ENCODE measurements at regions not wholly inside any gene's neighbourhood (a gene's known extent, or its start where the extent isn't known, plus 50 kb on each side); places are given as distances from the start of the nearest gene placed in this dataset.
A peak's percentile ranks its signal among the peaks of the same experiment; 100 is the strongest.
"Not testable (repeated sequence)": the region's sequence is repeated elsewhere in the genome, so short reads cannot be mapped to it uniquely, and the experiment has no call there.

DNA sequence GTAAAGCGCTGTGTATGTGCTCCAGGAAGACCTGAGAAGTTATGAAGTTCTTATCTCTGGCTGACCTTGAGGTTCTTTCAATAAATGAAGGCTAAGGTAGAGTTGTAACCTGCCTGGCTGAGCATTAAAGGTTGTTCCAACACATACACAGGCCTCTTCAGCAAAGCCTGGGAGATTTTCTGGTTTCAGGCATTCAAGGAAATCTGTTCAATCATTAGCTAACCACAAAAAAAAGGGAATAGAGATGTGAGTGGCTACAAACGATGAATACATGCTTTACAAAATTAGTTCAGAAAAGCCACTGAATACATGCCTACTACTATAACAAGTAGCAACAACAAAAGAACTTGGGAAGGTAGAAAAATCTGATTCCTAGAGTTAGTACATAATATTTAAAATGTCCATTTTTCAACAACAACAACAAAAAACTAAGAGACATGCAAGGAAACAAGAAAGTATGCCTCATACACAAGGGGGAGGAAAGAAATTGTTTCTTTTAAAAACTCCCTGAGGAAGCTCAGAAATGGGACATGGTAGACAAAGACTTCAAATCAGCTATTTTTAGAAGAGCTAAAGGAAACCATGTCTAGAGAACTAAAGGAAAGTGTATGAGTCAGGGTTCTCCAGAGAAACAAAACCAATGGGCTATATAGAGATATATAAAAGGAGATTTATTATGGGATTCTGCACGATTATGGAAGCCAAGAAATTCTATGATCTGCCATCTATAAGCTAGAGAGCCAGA is 191.5 kb upstream of the IPO5 start:
- DNase-seq (ENCODE audit: low read depth) (no peak), FAIRE-seq (no peak)
- H3K9me3 Mint-ChIP-seq (ENCODE audit: unreplicated experiment) = no peaks in the 10 kb centered on the region
- Histone ChIP-seq H3K4me1 (ENCODE audit: insufficient read depth, low read length) (no peaks in the 10 kb centered on the region), H3K4me2 (ENCODE audit: low read length) (no peak overlapping the region), H3K9ac (ENCODE audit: low read length) (no peak overlapping the region), H2AFZ (ENCODE audit: low read depth, low read length) (no peak overlapping the region), H3K4me3 (ENCODE audit: insufficient read depth, low read depth, low read length) (no peak overlapping the region), H3K36me3 (ENCODE audit: insufficient read depth, low read length) (no peaks in the 10 kb centered on the region), H4K20me1 (ENCODE audit: insufficient read depth, low read length) (no peaks in the 10 kb centered on the region), H3K27me3 (ENCODE audit: insufficient read depth, low read length) (no peaks in the 10 kb centered on the region), H3K27ac (ENCODE audit: low read depth, low read length) (no peak overlapping the region), H3K79me2 (ENCODE audit: insufficient read depth, low read length) (no peaks in the 10 kb centered on the region), H3K9me3 (ENCODE audit: insufficient read depth, low read depth, low read length) (no peaks in the 10 kb centered on the region)
- no peak overlapping the region for H3K4me3 Mint-ChIP-seq (ENCODE audit: unreplicated experiment)
- no peaks in the 10 kb centered on the region for H3K27me3 Mint-ChIP-seq (ENCODE audit: low read depth, unreplicated experiment)
- TF ChIP-seq, protein P1, sequence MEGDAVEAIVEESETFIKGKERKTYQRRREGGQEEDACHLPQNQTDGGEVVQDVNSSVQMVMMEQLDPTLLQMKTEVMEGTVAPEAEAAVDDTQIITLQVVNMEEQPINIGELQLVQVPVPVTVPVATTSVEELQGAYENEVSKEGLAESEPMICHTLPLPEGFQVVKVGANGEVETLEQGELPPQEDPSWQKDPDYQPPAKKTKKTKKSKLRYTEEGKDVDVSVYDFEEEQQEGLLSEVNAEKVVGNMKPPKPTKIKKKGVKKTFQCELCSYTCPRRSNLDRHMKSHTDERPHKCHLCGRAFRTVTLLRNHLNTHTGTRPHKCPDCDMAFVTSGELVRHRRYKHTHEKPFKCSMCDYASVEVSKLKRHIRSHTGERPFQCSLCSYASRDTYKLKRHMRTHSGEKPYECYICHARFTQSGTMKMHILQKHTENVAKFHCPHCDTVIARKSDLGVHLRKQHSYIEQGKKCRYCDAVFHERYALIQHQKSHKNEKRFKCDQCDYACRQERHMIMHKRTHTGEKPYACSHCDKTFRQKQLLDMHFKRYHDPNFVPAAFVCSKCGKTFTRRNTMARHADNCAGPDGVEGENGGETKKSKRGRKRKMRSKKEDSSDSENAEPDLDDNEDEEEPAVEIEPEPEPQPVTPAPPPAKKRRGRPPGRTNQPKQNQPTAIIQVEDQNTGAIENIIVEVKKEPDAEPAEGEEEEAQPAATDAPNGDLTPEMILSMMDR (IDR thresholded peaks at IDR 0.05; ENCODE audit: insufficient read depth, low read depth, low read length) = no peak
- no peak for TF ChIP-seq EZH2 (IDR thresholded peaks at IDR 0.05; ENCODE audit: insufficient read depth, low read length)
- peaks cover 16% of the 10 kb centered on the region for H3K4me1 Mint-ChIP-seq (ENCODE audit: low read depth, unreplicated experiment)
- H3K27ac Mint-ChIP-seq (ENCODE audit: unreplicated experiment) = peak overlapping the region; percentile 87
- no peaks in the 10 kb centered on the region for H3K36me3 Mint-ChIP-seq (ENCODE audit: low read depth, unreplicated experiment)

DNA sequence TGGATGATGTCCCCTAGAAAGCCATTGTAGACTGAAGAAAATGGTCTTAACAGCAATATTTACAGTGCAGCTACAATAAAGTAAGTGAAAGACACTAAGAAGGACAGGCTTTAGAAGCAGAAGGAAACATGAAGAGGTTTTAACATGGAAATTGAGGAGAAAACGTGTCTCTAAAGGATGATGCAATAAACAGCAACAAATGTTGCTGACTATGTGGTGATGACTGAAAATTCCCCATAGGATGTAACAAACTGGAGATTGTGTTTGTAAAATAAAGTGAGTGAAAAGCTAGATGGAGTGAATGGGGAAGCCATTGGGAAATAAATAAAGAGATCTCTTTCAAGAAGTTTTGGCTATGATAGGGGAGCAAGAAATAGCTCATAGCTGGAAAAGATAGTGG is 186.7 kb upstream of the IPO5 start:
- Histone ChIP-seq H3K27ac (ENCODE audit: low read depth, low read length) (no peak overlapping the region), H2AFZ (ENCODE audit: low read depth, low read length) (no peak overlapping the region), H4K20me1 (ENCODE audit: insufficient read depth, low read length) (no peaks in the 10 kb centered on the region), H3K27me3 (ENCODE audit: insufficient read depth, low read length) (no peaks in the 10 kb centered on the region), H3K79me2 (ENCODE audit: insufficient read depth, low read length) (no peaks in the 10 kb centered on the region), H3K36me3 (ENCODE audit: insufficient read depth, low read length) (no peaks in the 10 kb centered on the region), H3K4me2 (ENCODE audit: low read length) (no peak overlapping the region), H3K4me1 (ENCODE audit: insufficient read depth, low read length) (no peaks in the 10 kb centered on the region), H3K9me3 (ENCODE audit: insufficient read depth, low read depth, low read length) (no peaks in the 10 kb centered on the region), H3K9ac (ENCODE audit: low read length) (no peak overlapping the region), H3K4me3 (ENCODE audit: insufficient read depth, low read depth, low read length) (no peak overlapping the region)
- peaks cover 2% of the 10 kb centered on the region for H3K27me3 Mint-ChIP-seq (ENCODE audit: low read depth, unreplicated experiment)
- peak overlapping the region; percentile 69 for H3K27ac Mint-ChIP-seq (ENCODE audit: unreplicated experiment)
- H3K4me1 Mint-ChIP-seq (ENCODE audit: low read depth, unreplicated experiment) = peaks cover 14% of the 10 kb centered on the region
- peaks cover 2% of the 10 kb centered on the region for H3K9me3 Mint-ChIP-seq (ENCODE audit: unreplicated experiment)
- no peaks in the 10 kb centered on the region for H3K36me3 Mint-ChIP-seq (ENCODE audit: low read depth, unreplicated experiment)
- FAIRE-seq = no peak
- TF ChIP-seq, protein P1 (IDR thresholded peaks at IDR 0.05; ENCODE audit: insufficient read depth, low read depth, low read length) = no peak
- no peak for TF ChIP-seq EZH2 (IDR thresholded peaks at IDR 0.05; ENCODE audit: insufficient read depth, low read length)
- no peak for DNase-seq (ENCODE audit: low read depth)
- no peak overlapping the region for H3K4me3 Mint-ChIP-seq (ENCODE audit: unreplicated experiment)

DNA sequence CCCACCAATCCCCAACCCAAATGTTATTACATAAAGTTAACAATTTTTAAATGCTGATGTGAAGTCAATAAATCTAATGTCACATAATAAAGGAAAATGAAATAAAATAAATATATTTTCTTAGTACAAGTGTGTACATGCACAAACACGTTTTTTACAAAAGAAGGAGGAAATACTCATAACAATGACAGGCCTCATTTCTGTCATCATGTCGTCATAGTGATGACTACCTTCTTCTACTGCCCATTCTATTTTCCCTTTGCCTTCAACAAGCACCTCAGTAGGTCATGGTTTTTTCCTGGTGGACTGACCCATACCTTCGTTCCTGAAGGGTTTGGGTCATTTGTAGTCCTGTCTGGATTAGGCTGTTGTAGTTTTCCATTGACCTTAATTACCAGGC is 185.3 kb upstream of the IPO5 start:
- Histone ChIP-seq H3K4me1 (ENCODE audit: insufficient read depth, low read length) (no peaks in the 10 kb centered on the region), H3K4me2 (ENCODE audit: low read length) (no peak overlapping the region), H3K9ac (ENCODE audit: low read length) (no peak overlapping the region), H3K27me3 (ENCODE audit: insufficient read depth, low read length) (no peaks in the 10 kb centered on the region), H3K27ac (ENCODE audit: low read depth, low read length) (no peak overlapping the region), H2AFZ (ENCODE audit: low read depth, low read length) (no peak overlapping the region), H3K9me3 (ENCODE audit: insufficient read depth, low read depth, low read length) (no peaks in the 10 kb centered on the region), H4K20me1 (ENCODE audit: insufficient read depth, low read length) (no peaks in the 10 kb centered on the region), H3K36me3 (ENCODE audit: insufficient read depth, low read length) (no peaks in the 10 kb centered on the region), H3K79me2 (ENCODE audit: insufficient read depth, low read length) (no peaks in the 10 kb centered on the region), H3K4me3 (ENCODE audit: insufficient read depth, low read depth, low read length) (no peak overlapping the region)
- peaks cover 4% of the 10 kb centered on the region for H3K27me3 Mint-ChIP-seq (ENCODE audit: low read depth, unreplicated experiment)
- H3K9me3 Mint-ChIP-seq (ENCODE audit: unreplicated experiment) = peaks cover 2% of the 10 kb centered on the region
- H3K4me1 Mint-ChIP-seq (ENCODE audit: low read depth, unreplicated experiment) = peaks cover 6% of the 10 kb centered on the region
- no peak for DNase-seq (ENCODE audit: low read depth)
- no peak overlapping the region for H3K27ac Mint-ChIP-seq (ENCODE audit: unreplicated experiment)
- FAIRE-seq = no peak
- TF ChIP-seq, protein P1 (IDR thresholded peaks at IDR 0.05; ENCODE audit: insufficient read depth, low read depth, low read length) = no peak
- TF ChIP-seq EZH2 (IDR thresholded peaks at IDR 0.05; ENCODE audit: insufficient read depth, low read length) = no peak
- H3K36me3 Mint-ChIP-seq (ENCODE audit: low read depth, unreplicated experiment) = no peaks in the 10 kb centered on the region
- H3K4me3 Mint-ChIP-seq (ENCODE audit: unreplicated experiment) = no peak overlapping the region

DNA sequence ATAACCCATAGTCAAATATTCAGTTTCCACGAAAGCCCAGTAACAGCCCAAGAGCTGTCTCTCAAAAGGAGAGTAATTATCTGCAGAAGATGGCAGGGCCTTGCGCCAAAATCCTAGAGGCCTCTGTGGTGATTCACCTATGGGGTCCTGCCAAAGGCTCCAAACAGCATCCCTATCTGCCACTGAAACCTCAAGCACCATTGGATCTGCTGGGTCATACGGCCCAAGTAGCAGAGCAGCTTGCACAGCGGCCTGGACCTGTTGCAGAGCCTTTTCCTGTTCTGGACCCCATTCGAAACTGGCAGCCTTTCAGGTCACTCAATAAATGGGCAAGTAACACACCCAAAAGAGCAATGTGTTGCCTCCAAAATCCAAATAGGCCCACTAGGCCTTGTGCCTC is 183.2 kb upstream of the IPO5 start:
- H3K4me1 Mint-ChIP-seq (ENCODE audit: low read depth, unreplicated experiment); H3K36me3 ChIP-seq (ENCODE audit: insufficient read depth, low read length); H3K9me3 Mint-ChIP-seq (ENCODE audit: unreplicated experiment); H3K27me3 ChIP-seq (ENCODE audit: insufficient read depth, low read length); H3K36me3 Mint-ChIP-seq (ENCODE audit: low read depth, unreplicated experiment); H3K27ac ChIP-seq (ENCODE audit: low read depth, low read length); H3K27me3 Mint-ChIP-seq (ENCODE audit: low read depth, unreplicated experiment); H3K79me2 ChIP-seq (ENCODE audit: insufficient read depth, low read length); H2AFZ ChIP-seq (ENCODE audit: low read depth, low read length); H3K4me3 ChIP-seq (ENCODE audit: insufficient read depth, low read depth, low read length); H3K9ac ChIP-seq (ENCODE audit: low read length); DNase-seq (ENCODE audit: low read depth); H3K9me3 ChIP-seq (ENCODE audit: insufficient read depth, low read depth, low read length); H3K4me3 Mint-ChIP-seq (ENCODE audit: unreplicated experiment); H4K20me1 ChIP-seq (ENCODE audit: insufficient read depth, low read length); H3K4me1 ChIP-seq (ENCODE audit: insufficient read depth, low read length); H3K27ac Mint-ChIP-seq (ENCODE audit: unreplicated experiment); H3K4me2 ChIP-seq (ENCODE audit: low read length); FAIRE-seq: not testable (repeated sequence)
